Aorta (tissue), 5 donors: ENCODE measurements at regions not wholly inside any gene's neighbourhood (a gene's known extent, or its start where the extent isn't known, plus 50 kb on each side); places are given as distances from the start of the nearest gene placed in this dataset.
A peak's percentile ranks its signal among the peaks of the same experiment; 100 is the strongest.
"Not testable (repeated sequence)": the region's sequence is repeated elsewhere in the genome, so short reads cannot be mapped to it uniquely, and the experiment has no call there.

Experiments
- ATAC-seq: fragments of 200-7000 bp; cut with Tn5 transposase; one replicate; pipeline ENCODE4 v1.9.1; 2022; ENCODE audit warnings: moderate library complexity; ENCODE audit not compliant: low FRiP score
- DNase-seq, 2 donors: peaks; one replicate each; pipeline ENCODE4 v3.0.0-alpha.2; 2020
- H3K27ac ChIP-seq, 2 donors: one replicate each; pipeline ENCODE4 v1.5.1; 2013; ENCODE audit warnings: low read length in 2 of 2, mild to moderate bottlenecking in 2 of 2, moderate library complexity in 2 of 2, control low read depth in 1 of 2, inconsistent platforms in 1 of 2, low read depth in 1 of 2
- H3K27me3 ChIP-seq, 2 donors: one replicate each; pipeline ENCODE4 v1.6.1; 2013; ENCODE audit warnings: control low read depth in 1 of 2, low read length in 1 of 2, mild to moderate bottlenecking in 1 of 2, moderate library complexity in 1 of 2; ENCODE audit not compliant: insufficient read depth in 2 of 2, control insufficient read depth in 1 of 2
- H3K36me3 ChIP-seq, 2 donors: one replicate each; pipeline ENCODE4 v1.6.1; 2013; ENCODE audit warnings: control low read depth in 1 of 2, low read length in 1 of 2, mild to moderate bottlenecking in 1 of 2; ENCODE audit not compliant: insufficient read depth in 2 of 2, control insufficient read depth in 1 of 2
- H3K4me1 ChIP-seq, 2 donors: one replicate each; pipeline ENCODE4 v1.6.1; 2013; ENCODE audit warnings: low read length in 2 of 2, control low read depth in 1 of 2, mild to moderate bottlenecking in 1 of 2, moderate library complexity in 1 of 2; ENCODE audit not compliant: insufficient read depth in 2 of 2, control insufficient read depth in 1 of 2
- H3K4me3 ChIP-seq, 2 donors: one replicate each; pipeline ENCODE4 v1.5.1; 2013; ENCODE audit warnings: low read length in 2 of 2, control low read depth in 1 of 2, mild to moderate bottlenecking in 1 of 2
- H3K9me3 ChIP-seq: one replicate; pipeline ENCODE4 v1.6.1; 2013; ENCODE audit warnings: mild to moderate bottlenecking, low read length; ENCODE audit not compliant: control insufficient read depth
- WGBS, 2 donors: extraction: QIAGEN DNeasy Blood & Tissue Kit; methylation state at CpG; one replicate each; pipeline ENCODE4 v1.1.7; 2013; 5-methylcytosine and 5-hydroxymethylcytosine counted together
- intact Hi-C, 2 donors: fragments of 100-400 bp; cut with DNase I; formaldehyde crosslinking; loops; one replicate each; pipeline versions ENCODE4 v1.14.2 to v1.15.0; 2022
- donor health status: healthy with polysubstance abuse.
- donor health status: Bipolar disorder and iron deficiency.
- donor health status: DM: no; HTN: no; CAD: no.
- donor health status: DM: no; HTN: no; CAD: no.
- donor health status: DM: yes; HTN: yes; CAD: no.

GRCh38 chr10:3570855-3571266, 214.1 kb downstream of the KLF6 start:
- peaks cover under 1% of the 10 kb centered on the region for H3K9me3 ChIP-seq
- H3K4me3 ChIP-seq, result no peak overlapping the region
- intact Hi-C loops, result no loop called here
- peaks cover 0 to 2% of the 10 kb centered on the region in 2 donors for H3K36me3 ChIP-seq
- peak; percentile 82 to 88 for DNase-seq
- peak; percentile 44 for ATAC-seq
- H3K4me1 ChIP-seq, result no peaks in the 10 kb centered on the region
- H3K27ac ChIP-seq, result no peak overlapping the region
- no peaks in the 10 kb centered on the region for H3K27me3 ChIP-seq
- 26 to 28% methylated on average over 9 of the region's 9 CpGs for WGBS, 2 donors

- Histone ChIP-seq H3K27ac (peak overlapping the region in 1 of 2 donors; percentile 6), H3K9me3 (peaks cover 2% of the 10 kb centered on the region), H3K27me3 (no peaks in the 10 kb centered on the region), H3K36me3 (peaks cover 0 to 2% of the 10 kb centered on the region in 2 donors), H3K4me3 (no peak overlapping the region), H3K4me1 (no peaks in the 10 kb centered on the region)
- WGBS, 2 donors, result 87 to 88% methylated on average over 13 of the region's 13 CpGs
- DNase-seq (no peak), ATAC-seq (no peak)
- intact Hi-C loops, result no loop called here
These were observed 214.8 kb downstream of the KLF6 start for GRCh38 chr10:3570131-3570729.

- peaks cover 2% of the 10 kb centered on the region for H3K9me3 ChIP-seq
- no peak for DNase-seq
- no peak overlapping the region for H3K4me3 ChIP-seq
- 88 to 91% methylated on average over 3 of the region's 3 CpGs for WGBS, 2 donors
- no peak overlapping the region for H3K27ac ChIP-seq
- intact Hi-C loops, result no loop called here
- H3K27me3 ChIP-seq, result no peaks in the 10 kb centered on the region
- no peaks in the 10 kb centered on the region for H3K4me1 ChIP-seq
- ATAC-seq, result no peak
- peaks cover 0 to 2% of the 10 kb centered on the region in 2 donors for H3K36me3 ChIP-seq
These were observed 216.0 kb downstream of the KLF6 start for GRCh38 chr10:3568983-3569382.

GRCh38 chr10:3568392-3568791, 216.6 kb downstream of the KLF6 start:
- H3K4me1 ChIP-seq, result no peaks in the 10 kb centered on the region
- WGBS, 2 donors, result 87 to 91% methylated on average over 7 of the region's 7 CpGs
- no peaks in the 10 kb centered on the region for H3K27me3 ChIP-seq
- H3K9me3 ChIP-seq, result peaks cover 2% of the 10 kb centered on the region
- intact Hi-C loops, result no loop called here
- DNase-seq (no peak), ATAC-seq (no peak)
- H3K4me3 ChIP-seq, result no peak overlapping the region
- H3K36me3 ChIP-seq, result peaks cover 0 to 2% of the 10 kb centered on the region in 2 donors
- no peak overlapping the region for H3K27ac ChIP-seq

GRCh38 chr10:3567291-3567963, 217.6 kb downstream of the KLF6 start:
- no peaks in the 10 kb centered on the region for H3K27me3 ChIP-seq
- intact Hi-C loops, result no loop called here
- DNase-seq (no peak), ATAC-seq (no peak)
- peaks cover 2% of the 10 kb centered on the region for H3K9me3 ChIP-seq
- no peak overlapping the region for H3K4me3 ChIP-seq
- H3K4me1 ChIP-seq, result no peaks in the 10 kb centered on the region
- H3K27ac ChIP-seq, result no peak overlapping the region
- WGBS, 2 donors, result 86 to 90% methylated on average over 9 of the region's 9 CpGs
- no peaks in the 10 kb centered on the region for H3K36me3 ChIP-seq

- Histone ChIP-seq H3K27me3 (no peaks in the 10 kb centered on the region), H3K4me3 (no peak overlapping the region), H3K9me3 (peaks cover 2% of the 10 kb centered on the region), H3K36me3 (no peaks in the 10 kb centered on the region), H3K27ac (no peak overlapping the region), H3K4me1 (no peaks in the 10 kb centered on the region)
- no peak for DNase-seq
- no peak for ATAC-seq
- intact Hi-C loops, result no loop called here
- 100% methylated on average over 1 of the region's 1 CpG for WGBS, 2 donors
These were observed 218.4 kb downstream of the KLF6 start for GRCh38 chr10:3566627-3567026.

GRCh38 chr10:3564346-3565002, 220.5 kb downstream of the KLF6 start:
- DNase-seq, result no peak
- no peaks in the 10 kb centered on the region for H3K4me1 ChIP-seq
- no peak overlapping the region for H3K27ac ChIP-seq
- no peaks in the 10 kb centered on the region for H3K27me3 ChIP-seq
- H3K4me3 ChIP-seq, result no peak overlapping the region
- intact Hi-C loops, result no loop called here
- peaks cover 2% of the 10 kb centered on the region for H3K9me3 ChIP-seq
- H3K36me3 ChIP-seq, result no peaks in the 10 kb centered on the region
- no peak for ATAC-seq
- 96% methylated on average over 7 of the region's 7 CpGs for WGBS, 2 donors

GRCh38 chr10:3563298-3563697, 221.7 kb downstream of the KLF6 start:
- no peak for DNase-seq
- H3K4me1 ChIP-seq, result no peaks in the 10 kb centered on the region
- WGBS, 2 donors, result 88 to 92% methylated on average over 3 of the region's 3 CpGs
- ATAC-seq, result no peak
- no peaks in the 10 kb centered on the region for H3K36me3 ChIP-seq
- H3K4me3 ChIP-seq, result no peak overlapping the region
- H3K27ac ChIP-seq, result no peak overlapping the region
- H3K27me3 ChIP-seq, result no peaks in the 10 kb centered on the region
- H3K9me3 ChIP-seq, result peaks cover 2% of the 10 kb centered on the region
- intact Hi-C loops, result no loop called here

- H3K36me3 ChIP-seq, H3K4me3 ChIP-seq, H3K27me3 ChIP-seq, intact Hi-C loops, H3K27ac ChIP-seq, DNase-seq, H3K4me1 ChIP-seq, ATAC-seq, H3K9me3 ChIP-seq: not testable (repeated sequence)
- WGBS, 2 donors, result 88 to 90% methylated on average over 2 of the region's 3 CpGs
These were observed 224.4 kb downstream of the KLF6 start for GRCh38 chr10:3560628-3561027.
